ENCODE measurements at regions not wholly inside any gene's neighbourhood (a gene's known extent, or its start where the extent isn't known, plus 50 kb on each side); places are given as distances from the start of the nearest gene placed in this dataset.

- Histone ChIP-seq H3K4me1 (ENCODE audit: insufficient read depth, low read length) (no peaks in the 10 kb centered on the region), H3K4me2 (ENCODE audit: insufficient read depth, low read length) (no peak overlapping the region), H3K27ac (ENCODE audit: low read length) (no peak overlapping the region), H3K79me2 (ENCODE audit: insufficient read depth, low read length) (no peaks in the 10 kb centered on the region), H3K9me3 (ENCODE audit: insufficient read depth, low read length, severe bottlenecking) (peaks cover under 1% of the 10 kb centered on the region), H3K36me3 (ENCODE audit: insufficient read depth, low read length) (no peaks in the 10 kb centered on the region), H2AFZ (ENCODE audit: low read depth, low read length) (no peak overlapping the region; the same call in 1 of the 2 replicates), H3K4me3 (ENCODE audit: low read depth in 1 of 2, low read length in 2 of 2) (no peak overlapping the region), H3K27me3 (ENCODE audit: insufficient read depth, low read length, poor library complexity) (no peaks in the 10 kb centered on the region), H3K9ac (ENCODE audit: low read depth, low read length) (no peak overlapping the region), H4K20me1 (ENCODE audit: insufficient read depth, low read length) (no peaks in the 10 kb centered on the region)
- ATAC-seq (ENCODE audit: insufficient read depth, low read depth) (peak; percentile 80), DNase-seq (no peak)
- no peak for TF ChIP-seq EZH2 (IDR thresholded peaks at IDR 0.05; ENCODE audit: borderline replicate concordance, low read depth, low read length, severe bottlenecking)
- TF ChIP-seq CTCF (IDR thresholded peaks at IDR 0.05; ENCODE audit: borderline replicate concordance, extremely low read depth, low read length, poor library complexity, severe bottlenecking): no peak
These were observed 348.7 kb downstream of the MAN2A1 start for GRCh38 chr5:110038297-110038997.

- H3K27me3 ChIP-seq (ENCODE audit: insufficient read depth, low read length, poor library complexity): no peaks in the 10 kb centered on the region
- no peaks in the 10 kb centered on the region for H4K20me1 ChIP-seq (ENCODE audit: insufficient read depth, low read length)
- H2AFZ ChIP-seq (ENCODE audit: low read depth, low read length): no peak overlapping the region
- no peaks in the 10 kb centered on the region for H3K4me1 ChIP-seq (ENCODE audit: insufficient read depth, low read length)
- H3K4me2 ChIP-seq (ENCODE audit: insufficient read depth, low read length): no peak overlapping the region
- DNase-seq (no peak), ATAC-seq (ENCODE audit: insufficient read depth, low read depth) (no peak)
- no peak overlapping the region for H3K27ac ChIP-seq (ENCODE audit: low read length)
- H3K9ac ChIP-seq (ENCODE audit: low read depth, low read length): no peak overlapping the region
- H3K4me3 ChIP-seq (ENCODE audit: low read depth in 1 of 2, low read length in 2 of 2): no peak overlapping the region
- H3K79me2 ChIP-seq (ENCODE audit: insufficient read depth, low read length): no peaks in the 10 kb centered on the region
- peaks cover 13% of the 10 kb centered on the region for H3K9me3 ChIP-seq (ENCODE audit: insufficient read depth, low read length, severe bottlenecking)
- TF ChIP-seq EZH2 (IDR thresholded peaks at IDR 0.05; ENCODE audit: borderline replicate concordance, low read depth, low read length, severe bottlenecking): no peak
- peak; percentile 20 for TF ChIP-seq CTCF (IDR thresholded peaks at IDR 0.05; ENCODE audit: borderline replicate concordance, extremely low read depth, low read length, poor library complexity, severe bottlenecking)
- no peaks in the 10 kb centered on the region for H3K36me3 ChIP-seq (ENCODE audit: insufficient read depth, low read length)
These were observed 350.5 kb downstream of the MAN2A1 start for GRCh38 chr5:110040178-110040577.

GRCh38 chr5:110043025-110043424 is 353.3 kb downstream of the MAN2A1 start:
- Histone ChIP-seq H3K4me1 (ENCODE audit: insufficient read depth, low read length) (no peaks in the 10 kb centered on the region), H3K36me3 (ENCODE audit: insufficient read depth, low read length) (no peaks in the 10 kb centered on the region), H3K79me2 (ENCODE audit: insufficient read depth, low read length) (no peaks in the 10 kb centered on the region), H3K27ac (ENCODE audit: low read length) (no peak overlapping the region), H4K20me1 (ENCODE audit: insufficient read depth, low read length) (no peaks in the 10 kb centered on the region), H3K9ac (ENCODE audit: low read depth, low read length) (no peak overlapping the region), H3K27me3 (ENCODE audit: insufficient read depth, low read length, poor library complexity) (no peaks in the 10 kb centered on the region), H3K4me3 (ENCODE audit: low read depth in 1 of 2, low read length in 2 of 2) (no peak overlapping the region), H3K4me2 (ENCODE audit: insufficient read depth, low read length) (no peak overlapping the region), H3K9me3 (ENCODE audit: insufficient read depth, low read length, severe bottlenecking) (peaks cover 14% of the 10 kb centered on the region), H2AFZ (ENCODE audit: low read depth, low read length) (no peak overlapping the region)
- ATAC-seq (ENCODE audit: insufficient read depth, low read depth) (no peak), DNase-seq (no peak)
- TF ChIP-seq CTCF (IDR thresholded peaks at IDR 0.05; ENCODE audit: borderline replicate concordance, extremely low read depth, low read length, poor library complexity, severe bottlenecking) (no peak), EZH2 (IDR thresholded peaks at IDR 0.05; ENCODE audit: borderline replicate concordance, low read depth, low read length, severe bottlenecking) (no peak)

All from DND-41 (cell line).